ENCODE measurements at regions not wholly inside any gene's neighbourhood (a gene's known extent, or its start where the extent isn't known, plus 50 kb on each side); places are given as distances from the start of the nearest gene placed in this dataset.

DNA sequence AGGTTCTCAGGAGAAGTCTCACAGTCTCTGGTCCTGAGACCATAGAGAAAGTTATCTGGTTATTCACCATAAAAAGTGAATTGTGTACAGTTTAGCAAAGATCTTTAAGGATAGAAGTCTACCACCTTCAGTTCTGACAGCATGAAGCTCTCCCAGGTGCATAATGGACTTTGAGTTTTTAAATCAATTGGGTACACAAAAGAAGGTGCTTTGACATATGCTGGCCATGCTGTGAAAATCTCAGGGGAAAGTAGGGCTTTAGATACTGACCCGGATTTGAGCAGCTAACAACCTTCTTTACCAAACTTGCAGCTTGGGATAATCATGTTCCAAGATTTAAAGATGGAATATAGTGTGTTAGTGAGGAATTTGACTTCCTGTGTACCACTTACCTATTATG, 264.2 kb downstream of the ZSWIM6 start:
- DNase-seq, result no peak

DNA sequence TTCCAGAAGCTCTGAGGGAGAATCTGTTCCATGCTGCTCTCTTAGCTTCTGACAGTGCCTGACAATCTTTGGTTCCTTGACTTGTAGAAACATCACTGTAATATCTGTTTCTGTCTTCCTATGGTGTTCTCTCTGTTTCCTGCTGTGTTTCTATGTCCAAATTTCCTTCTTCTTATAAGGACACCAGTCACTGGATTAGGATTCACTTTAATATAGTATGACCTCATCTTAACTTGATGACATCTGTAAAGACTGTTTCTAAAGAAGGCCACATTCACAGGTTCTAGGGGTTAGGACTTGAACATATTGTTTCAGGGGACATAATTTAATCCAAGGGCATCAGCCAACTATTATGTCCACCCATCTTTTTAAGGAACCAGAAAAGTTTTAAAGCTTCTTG, 265.6 kb downstream of the ZSWIM6 start:
- no peak for DNase-seq

DNA sequence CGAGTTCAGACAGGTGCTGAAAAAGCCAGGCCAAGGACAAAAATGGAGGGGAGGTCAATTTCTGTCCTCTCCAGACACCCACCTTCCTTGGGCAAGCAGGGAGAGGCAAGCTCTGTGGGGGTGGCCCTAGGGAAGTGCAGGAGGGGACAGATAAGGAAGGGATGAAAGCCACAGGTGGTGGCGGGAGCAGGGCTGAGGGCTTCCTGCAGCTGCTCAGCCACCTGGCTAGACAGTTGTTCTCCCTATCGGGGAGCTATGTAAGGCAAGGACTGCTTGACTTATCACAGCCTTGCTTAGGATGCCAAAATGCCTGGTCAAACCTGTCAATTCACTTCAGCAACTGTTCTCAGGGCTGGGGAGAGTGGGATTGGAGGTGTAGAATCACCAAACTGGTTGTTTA, 266.1 kb downstream of the ZSWIM6 start:
- DNase-seq, result no peak

DNA sequence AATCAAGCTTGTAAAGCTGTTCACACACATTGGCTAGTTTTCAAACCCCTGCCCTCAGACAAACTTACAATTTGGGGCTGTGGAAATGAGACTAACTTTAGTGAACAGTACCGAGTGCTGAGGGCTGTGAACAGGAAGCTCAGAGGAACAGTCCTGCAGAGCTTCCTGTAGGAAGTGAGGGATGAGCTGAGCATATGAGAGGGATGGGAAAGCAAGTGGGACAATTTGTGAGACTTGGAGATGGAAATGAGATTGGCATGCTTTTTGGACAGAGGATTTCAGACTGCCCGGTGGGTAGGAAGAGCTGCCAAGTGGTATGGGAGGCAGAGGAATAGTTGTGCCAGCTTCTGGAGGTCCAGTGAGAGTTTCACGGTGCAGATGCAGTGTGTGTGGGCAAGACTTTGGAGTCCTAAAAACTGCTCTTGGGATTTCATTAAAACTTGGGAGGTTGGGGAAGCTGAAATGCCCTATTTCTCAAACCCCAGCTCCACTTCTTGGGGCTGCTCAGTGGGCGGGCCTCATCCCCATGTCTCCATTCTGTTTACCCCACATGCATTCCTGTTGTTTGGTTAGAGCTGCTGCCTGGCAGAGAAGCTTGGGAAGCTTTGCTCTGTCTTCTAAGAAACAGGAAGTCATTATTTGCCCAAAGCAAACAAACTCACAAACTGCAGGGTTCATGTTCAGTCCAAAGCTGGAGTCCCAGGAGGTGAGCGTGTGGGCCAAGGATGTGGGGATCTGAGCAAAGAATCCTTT, 267.5 kb downstream of the ZSWIM6 start:
- no peak for DNase-seq

DNA sequence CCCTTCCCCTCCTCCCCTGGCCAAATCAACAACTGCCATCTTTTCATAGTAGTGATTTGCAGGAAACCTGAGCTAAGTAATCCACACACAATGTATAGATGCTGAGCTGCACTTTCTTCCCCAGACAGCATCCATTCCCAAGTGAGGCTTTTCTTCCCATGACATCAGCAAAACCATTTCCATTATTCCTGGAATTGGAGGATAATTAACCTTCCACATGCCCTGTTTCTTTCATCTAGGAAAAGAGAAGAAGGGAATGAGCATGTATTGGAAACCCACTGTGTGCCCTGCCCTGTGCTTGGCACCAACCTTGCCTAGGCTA, 268.0 kb downstream of the ZSWIM6 start:
- no peak for DNase-seq

DNA sequence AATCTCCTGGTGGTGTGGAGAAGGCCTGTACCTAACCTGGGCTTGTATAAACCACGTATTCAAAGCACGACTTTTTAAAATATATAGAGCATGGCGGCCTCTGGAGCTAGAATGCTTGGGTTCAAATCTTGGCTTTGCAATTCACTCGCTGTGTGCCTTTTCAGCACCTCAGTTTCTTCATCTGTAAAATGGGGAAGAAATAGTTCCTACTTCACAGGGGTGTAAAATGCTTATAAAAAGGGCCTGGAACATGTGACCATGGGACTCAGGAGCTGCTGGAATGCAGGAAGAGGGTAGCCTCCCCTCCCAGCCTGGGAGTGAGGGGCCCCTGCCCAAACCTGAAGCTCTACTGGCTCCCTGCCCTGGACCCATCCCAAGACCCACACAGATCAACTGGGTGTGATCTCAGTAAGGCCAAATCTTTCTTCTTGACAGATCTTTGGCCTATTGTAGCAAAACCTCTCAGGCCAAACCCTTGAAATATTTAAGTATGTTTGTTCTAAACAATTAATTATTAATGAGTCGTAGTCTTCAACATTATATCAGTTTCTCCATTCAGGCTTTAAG, 269.0 kb downstream of the ZSWIM6 start:
- no peak for DNase-seq

DNA sequence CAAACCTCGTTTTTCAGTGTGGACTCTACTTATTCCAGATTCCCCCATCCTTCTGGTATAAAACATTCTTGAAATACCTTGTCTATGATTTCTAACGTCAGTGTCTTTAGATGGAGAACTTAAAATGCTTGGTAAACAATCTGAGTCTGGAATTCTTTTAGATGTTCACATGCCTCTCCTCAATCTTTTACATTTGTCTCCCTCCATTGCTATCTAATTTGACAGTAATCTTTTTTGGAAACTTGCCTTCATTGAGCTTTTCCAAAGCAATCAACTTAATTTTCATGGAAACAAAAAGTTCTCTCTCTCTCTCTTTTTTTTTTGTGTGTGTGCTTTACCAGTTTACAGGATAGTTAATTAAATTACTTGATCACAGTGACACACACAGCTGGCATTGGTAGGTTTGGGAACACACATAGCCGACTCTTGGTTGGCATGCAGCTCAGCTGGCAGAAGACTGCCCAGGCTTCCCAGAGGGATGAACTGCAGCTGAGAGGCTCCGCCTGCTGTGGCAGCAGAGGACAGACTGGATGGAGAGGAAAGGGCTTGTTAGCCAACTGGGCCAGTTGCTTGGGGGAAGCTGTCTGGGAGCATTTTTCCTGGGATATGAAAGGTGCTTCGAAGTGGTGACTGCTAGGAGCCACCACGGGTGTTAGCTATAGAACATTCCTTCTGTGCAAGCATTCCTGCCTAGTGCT, 271.3 kb downstream of the ZSWIM6 start:
- no peak for DNase-seq

DNA sequence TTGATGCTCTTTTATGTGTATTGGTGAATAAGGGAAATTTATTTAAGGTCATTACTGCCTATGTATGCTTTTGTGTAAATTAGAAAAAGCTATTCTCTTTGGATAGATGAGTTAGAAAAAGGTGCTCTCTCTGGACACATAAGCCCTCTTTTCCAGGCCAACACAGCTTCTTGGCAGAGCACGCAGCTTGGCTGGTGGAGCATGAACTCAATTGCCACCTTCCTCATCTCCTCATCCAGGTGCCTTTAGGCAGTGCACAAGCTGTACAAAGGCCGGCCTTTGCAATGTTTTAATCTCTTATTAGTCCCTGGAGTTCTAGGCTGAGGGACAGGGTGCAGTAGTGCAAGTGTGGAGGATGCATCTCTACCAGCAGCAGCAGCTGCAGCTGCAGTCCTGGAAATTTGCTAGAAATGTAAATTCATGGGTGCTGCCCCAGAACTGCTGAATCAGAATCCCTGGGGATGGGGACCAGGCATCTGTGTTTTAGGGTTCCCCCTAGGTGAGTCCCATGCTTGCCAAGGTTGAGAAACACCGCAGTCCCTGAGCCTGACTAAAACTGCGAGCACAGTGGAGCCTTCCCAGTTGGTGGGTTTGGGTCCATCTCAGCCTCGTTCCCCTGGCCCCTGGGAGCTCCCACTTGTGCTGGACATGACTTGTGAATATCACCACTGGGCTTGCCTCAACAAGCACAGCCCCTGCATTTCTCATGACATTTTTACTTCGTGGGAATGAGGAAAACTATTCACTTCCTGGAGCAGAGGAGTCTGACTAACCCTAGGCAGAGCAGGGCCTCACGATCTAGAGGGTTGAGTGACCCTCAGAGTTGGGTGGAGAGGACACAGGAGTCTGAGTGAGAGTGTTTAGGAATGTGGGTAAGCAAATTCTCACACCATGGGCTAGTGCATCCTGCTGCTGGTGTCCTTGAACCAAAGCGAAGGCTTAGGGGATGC, 272.3 kb downstream of the ZSWIM6 start:
- no peak for DNase-seq

DNA sequence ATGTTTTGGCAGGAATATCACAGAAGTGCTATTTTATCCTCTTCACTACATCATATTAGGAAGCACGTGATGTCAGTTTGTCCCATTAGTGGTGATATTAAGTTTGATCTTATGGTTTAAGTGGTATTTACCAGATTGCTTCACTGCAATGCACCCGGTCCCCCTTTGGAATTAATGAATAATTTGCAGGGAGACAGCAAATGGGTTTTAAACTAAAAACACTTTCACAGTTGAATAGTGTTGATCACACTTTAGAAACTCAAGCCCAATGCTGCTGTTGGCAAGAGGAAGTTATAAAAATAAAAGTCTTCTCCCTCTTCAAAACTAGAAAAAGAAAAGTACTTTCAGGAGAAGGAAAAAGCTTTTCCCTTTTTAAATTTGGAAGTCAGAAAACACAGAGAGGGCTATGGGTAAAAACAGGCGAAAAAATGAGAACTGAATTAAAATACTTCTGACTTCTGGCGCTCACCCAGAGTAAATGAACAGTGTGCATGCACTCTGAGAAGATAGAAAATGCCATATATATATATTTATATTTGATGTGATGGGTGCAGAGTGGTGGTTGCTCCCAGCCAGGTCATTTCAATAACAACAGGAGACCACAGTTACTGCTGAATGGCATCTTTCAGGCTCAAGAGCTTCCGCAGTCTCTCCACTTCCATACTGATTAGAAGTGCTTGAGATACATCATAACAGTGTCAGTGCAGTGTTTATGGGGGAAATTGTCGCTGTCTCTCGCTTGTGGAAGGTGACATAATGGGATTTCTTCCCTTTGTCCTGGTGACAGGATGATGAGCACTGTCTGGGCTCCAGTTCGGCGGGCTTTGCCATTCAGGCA, 278.0 kb downstream of the ZSWIM6 start:
- no peak for DNase-seq

DNA sequence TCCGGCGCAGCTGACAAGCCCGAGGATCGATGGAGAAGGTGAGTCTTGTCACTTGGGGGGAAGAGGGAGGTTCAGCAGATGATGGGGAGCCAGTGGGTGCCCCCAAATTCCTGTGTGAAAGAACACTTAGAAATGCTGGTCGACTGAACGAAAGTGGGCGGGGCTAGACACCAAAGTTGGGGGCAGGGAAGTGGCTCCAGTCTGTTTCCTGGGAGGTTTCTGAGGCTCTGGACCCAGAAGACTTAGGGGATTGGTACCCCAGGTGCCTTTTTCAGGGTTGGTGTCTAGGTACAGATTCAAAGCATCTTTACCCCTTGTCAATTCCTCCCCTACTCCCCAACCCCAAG, 278.6 kb downstream of the ZSWIM6 start:
- DNase-seq, result no peak

DNA sequence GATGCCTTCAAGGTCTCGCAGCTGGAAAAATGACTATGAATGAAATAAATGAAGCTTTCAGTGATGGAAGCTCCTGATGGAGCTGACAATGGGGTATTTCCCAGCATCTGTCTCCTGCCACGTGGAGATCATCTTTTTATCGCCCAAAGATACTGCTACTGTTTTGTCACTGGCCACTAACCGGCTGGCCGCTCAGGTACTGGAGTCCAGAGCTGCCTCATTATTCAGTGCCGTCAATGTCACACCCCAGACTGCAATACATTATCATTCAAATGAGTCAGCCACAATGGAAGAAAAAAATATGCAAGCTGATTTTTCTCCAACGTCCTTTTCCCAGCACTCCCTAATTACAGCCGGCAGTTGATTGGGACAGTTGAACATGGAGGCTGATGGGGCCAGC, 280.4 kb downstream of the ZSWIM6 start:
- DNase-seq, result no peak

DNA sequence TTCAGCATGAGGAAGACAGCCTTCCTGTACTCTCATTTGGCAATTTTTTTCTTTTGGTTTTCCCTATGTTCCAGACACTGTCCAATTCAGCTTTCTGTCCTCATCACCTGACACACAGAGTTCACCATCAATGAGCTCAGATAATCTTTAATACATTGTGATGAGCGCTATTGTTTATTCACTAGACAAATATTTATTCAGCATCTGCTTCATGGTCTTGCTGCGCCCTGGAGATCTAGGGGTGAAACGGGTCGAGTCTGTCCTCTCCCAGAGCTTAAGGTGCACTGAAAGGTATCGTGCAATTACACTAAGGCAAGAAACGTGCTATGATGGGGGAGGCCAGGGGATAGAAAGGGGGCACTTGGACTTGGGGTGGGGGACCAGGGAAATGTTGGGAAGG, 281.6 kb downstream of the ZSWIM6 start:
- no peak for DNase-seq

DNA sequence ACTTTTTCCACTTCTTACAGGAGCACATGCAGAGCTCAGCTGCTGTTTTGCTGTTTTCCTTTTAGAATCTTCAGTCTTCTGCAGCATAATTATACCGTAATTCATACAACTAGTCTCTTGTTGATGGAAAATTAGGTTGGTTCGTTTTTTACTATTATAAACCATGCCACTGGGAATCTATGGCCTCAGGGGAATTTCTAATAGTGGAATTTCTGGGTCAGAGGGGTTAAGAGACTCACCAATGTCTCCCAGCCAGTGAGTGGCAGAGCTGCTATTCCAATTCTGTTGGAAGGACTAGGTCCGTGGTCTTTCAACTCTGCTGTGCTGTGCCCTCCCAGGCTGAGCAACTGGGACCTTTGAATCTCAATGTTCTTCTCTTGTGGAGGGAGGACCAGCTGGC, 282.5 kb downstream of the ZSWIM6 start:
- DNase-seq, result no peak

DNA sequence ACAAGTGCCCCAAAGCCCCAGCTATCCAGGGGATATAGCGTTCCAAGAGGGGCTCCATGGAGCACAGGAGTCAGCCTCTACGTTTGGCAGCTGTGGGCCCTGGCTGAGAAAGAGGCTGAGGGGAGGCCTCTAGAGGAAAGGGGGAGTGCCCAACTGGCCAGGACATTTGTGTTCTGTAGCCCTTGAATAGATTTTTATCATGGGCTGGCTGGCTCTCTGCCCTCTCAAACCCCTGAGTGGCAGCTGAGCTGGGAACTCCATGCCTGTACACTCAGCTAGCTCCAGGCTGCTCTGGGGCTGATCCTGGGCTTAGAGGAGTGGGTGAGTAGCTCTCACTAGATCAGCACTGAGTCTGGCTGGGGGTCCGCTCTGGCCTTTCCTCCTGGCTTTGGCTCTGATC, 285.0 kb downstream of the ZSWIM6 start:
- no peak for DNase-seq

DNA sequence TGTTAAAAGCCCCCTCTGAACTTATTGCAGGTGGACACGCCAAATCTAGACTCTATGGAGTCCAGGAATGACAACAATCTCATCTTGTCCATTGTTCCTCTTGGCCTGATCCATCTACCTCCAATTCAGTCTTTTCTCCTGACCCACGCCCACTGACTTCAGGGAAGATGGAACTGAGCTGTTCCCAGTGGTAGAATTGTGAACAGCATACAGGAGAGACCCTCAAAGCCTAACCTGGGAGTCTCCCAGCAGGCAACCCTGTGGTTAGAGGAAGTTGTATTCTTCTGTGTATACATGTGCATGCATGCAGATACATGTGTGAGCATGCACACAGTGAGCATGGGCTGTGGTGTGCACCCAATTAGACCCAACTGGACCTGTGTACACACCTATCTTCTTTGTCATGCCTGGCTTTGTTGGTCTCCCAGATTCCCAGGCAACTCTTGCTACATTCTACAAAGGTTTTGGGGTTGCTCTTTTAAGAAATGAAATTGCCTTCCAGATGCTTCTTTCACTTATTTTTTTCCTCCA, 286.0 kb downstream of the ZSWIM6 start:
- DNase-seq, result no peak

DNA sequence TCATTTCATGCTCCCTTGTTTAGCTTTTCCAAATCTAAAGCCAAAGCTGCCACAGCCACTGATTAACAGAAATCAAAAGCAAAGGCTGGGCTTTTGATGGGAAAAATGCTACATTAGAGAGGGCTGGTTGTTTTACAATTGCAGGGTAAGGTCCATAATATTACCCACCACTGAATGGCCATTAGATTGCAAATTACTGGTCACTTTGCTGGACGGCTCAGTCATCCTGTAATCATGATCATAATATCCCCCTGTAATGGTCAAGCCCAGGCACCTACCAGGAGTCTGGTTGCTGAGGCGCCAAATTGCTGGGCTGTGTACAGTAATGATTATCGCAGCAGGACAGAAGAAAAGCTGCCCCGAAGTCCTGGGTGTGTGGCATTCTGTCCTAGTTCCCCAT, 286.5 kb downstream of the ZSWIM6 start:
- no peak for DNase-seq

DNA sequence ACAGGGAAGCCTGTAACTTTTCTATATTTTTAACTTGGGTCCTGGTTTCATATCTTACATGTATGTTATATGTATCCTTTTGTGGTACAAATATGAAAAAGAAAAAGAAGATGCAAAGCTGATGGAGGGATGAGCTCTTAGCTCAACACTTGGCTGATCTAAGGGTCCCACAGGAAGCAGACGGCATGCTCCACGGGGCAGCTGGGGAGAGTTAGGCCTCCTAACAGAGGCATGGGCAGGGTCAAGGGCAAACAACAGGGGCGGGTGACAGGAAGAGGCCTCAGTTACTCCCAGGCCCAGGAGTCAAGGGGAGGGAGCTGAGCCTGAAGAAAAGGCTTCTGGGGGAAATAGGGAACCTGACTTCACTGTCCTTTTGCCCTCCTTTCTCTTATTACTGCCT, 287.2 kb downstream of the ZSWIM6 start:
- no peak for DNase-seq

DNA sequence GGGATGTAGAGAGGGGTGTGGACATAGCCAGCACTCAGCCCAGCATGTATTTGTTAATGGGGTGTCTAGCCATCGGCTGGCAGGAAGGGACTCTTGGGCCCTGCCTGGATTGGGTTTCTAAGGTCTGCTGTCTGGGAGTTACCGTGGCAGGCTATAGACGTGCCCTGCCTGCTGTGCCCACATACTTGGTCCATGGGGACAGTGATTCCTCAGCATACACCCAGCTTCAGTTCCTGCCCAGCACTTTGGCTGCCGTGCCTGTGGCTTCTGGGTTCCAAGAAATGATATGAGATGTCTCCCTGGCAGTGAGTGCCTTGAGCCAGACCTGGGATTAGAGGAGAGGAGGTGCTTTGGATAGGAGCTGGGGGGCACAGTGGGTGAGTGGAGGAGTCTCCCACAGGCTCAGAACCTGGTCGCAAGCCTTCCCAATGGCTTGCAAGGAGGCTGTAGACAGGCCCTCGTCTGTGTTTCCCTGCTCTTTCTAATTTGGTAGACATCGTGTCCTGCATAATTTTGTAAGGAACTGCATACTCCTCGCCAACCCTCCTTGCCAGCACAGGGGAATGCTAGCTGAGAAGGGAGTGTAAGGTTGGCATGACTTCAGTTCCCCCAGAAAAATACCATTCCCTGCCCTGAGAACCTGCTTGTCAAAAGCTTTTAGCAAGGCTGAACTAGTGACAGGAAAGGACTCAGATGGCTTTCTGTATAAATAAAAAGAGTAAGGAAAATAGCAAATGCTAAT, 287.9 kb downstream of the ZSWIM6 start:
- DNase-seq, result no peak

DNA sequence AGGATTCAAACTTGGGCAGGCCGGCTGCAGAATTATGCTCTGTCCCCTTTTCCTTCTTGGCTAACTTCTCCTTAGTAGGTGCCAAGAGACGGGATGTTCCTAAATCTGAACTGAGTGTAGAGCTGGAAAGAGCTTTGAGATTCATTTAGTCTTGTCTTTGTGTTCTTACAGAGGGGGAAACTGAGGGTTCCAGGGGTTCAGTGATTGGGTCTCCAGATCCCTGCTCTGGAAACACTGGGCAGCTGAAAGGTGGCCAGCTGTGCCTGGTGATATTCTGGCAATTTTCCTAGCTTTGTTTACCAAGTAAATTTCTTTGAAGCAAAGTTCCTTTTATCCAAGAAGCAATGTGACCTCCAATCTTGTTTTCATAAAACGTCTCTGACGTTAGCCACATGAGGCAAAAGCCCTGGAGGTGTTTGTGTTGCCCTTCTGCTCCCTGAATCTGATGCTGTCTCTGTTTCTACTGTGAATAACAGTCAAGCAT, 288.7 kb downstream of the ZSWIM6 start:
- no peak for DNase-seq

DNA sequence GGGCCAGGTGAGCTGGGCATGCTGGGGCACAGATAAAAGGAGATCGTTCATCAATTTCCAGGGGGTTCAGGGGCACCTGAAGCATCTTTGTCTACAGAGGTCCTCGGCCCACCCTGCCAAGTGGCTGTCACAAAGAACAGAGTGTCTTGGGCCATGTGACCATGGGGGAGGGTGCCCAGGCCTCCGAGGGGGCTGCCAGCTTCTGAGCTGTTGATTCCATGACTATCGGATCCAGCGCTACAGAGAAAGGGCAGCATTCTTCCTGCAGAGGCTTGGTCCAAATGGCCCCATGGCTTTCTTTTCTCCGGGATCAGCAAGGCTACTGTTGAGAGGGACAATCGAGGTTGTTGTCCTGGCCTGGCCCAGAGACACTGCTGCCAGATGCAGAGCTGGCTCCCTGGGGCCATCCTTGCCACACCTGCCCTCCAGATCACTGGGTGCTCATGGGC, 289.2 kb downstream of the ZSWIM6 start:
- no peak for DNase-seq

DNA sequence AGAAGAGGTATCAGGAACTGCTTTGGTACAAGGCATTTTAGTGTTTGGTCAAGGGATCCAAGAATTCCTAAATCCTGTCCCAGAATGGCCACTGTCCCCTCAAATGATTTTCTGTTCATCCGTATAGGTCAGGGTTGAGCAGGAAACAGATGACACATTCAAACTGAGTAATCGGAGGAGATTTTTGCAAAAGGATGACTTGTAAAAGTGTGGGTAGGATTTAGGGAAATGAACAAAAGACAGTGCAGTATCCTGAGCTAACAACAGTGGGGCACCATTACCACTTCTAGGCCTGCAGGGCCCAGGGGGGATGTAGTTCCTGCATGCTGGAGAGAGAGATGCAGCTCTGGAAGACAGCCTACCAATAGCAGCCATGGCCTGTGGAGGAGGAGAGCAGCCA, 290.1 kb downstream of the ZSWIM6 start:
- DNase-seq, result no peak

All from activated T-cell treated with anti-CD3 and anti-CD28 coated beads, Interleukin-2, amount 50 U/mL, for 1 hour (primary cell).